HG03280 (cell line): ENCODE measurements at regions not wholly inside any gene's neighbourhood (a gene's known extent, or its start where the extent isn't known, plus 50 kb on each side); places are given as distances from the start of the nearest gene placed in this dataset.
"Not testable (repeated sequence)": the region's sequence is repeated elsewhere in the genome, so short reads cannot be mapped to it uniquely, and the experiment has no call there.

Experiments
- ATAC-seq: cut with Tn5 transposase; IDR thresholded peaks from one replicate; pipeline ENCODE4 v1.9.1; 2021; ENCODE audit warnings: mild to moderate bottlenecking, moderate library complexity; ENCODE audit not compliant: unreplicated experiment

- no peak for ATAC-seq
Observed at GRCh38 chr1:242738702-242739645, 214.5 kb upstream of the PLD5 start.

- no peak for ATAC-seq
Observed at GRCh38 chr1:242736611-242737010, 212.1 kb upstream of the PLD5 start.

- ATAC-seq = no peak
Observed at GRCh38 chr1:242735323-242735722, 210.8 kb upstream of the PLD5 start.

GRCh38 chr1:242731446-242731845 is 206.9 kb upstream of the PLD5 start:
- ATAC-seq = no peak

- ATAC-seq = no peak
Observed at GRCh38 chr1:242728696-242729095, 204.2 kb upstream of the PLD5 start.

GRCh38 chr1:242723044-242723716 is 198.7 kb upstream of the PLD5 start:
- no peak for ATAC-seq

GRCh38 chr1:242718967-242719366 is 194.5 kb upstream of the PLD5 start:
- no peak for ATAC-seq

- no peak for ATAC-seq
Observed at GRCh38 chr1:242712248-242712647, 187.8 kb upstream of the PLD5 start.

GRCh38 chr1:242710847-242711246 is 186.3 kb upstream of the PLD5 start:
- no peak for ATAC-seq

GRCh38 chr1:242710286-242710685 is 185.8 kb upstream of the PLD5 start:
- ATAC-seq = no peak

GRCh38 chr1:242703467-242703866 is 179.0 kb upstream of the PLD5 start:
- ATAC-seq = no peak

- no peak for ATAC-seq
Observed at GRCh38 chr1:242692988-242693387, 168.5 kb upstream of the PLD5 start.

GRCh38 chr1:242691610-242691945 is 167.1 kb upstream of the PLD5 start:
- ATAC-seq = no peak

- ATAC-seq = no peak
Observed at GRCh38 chr1:242690849-242691609, 166.5 kb upstream of the PLD5 start.

- no peak for ATAC-seq
Observed at GRCh38 chr1:242689378-242689777, 164.9 kb upstream of the PLD5 start.

GRCh38 chr1:242674951-242675645 is 150.6 kb upstream of the PLD5 start:
- no peak for ATAC-seq

GRCh38 chr1:242673652-242674051 is 149.2 kb upstream of the PLD5 start:
- no peak for ATAC-seq

GRCh38 chr1:242673165-242673564 is 148.7 kb upstream of the PLD5 start:
- ATAC-seq = not testable (repeated sequence)

GRCh38 chr1:242670019-242670418 is 145.5 kb upstream of the PLD5 start:
- no peak for ATAC-seq

GRCh38 chr1:242662886-242663285 is 138.4 kb upstream of the PLD5 start:
- ATAC-seq = no peak

GRCh38 chr1:242653772-242654171 is 129.3 kb upstream of the PLD5 start:
- not testable (repeated sequence) for ATAC-seq
